HG03097 (cell line): ENCODE measurements at regions not wholly inside any gene's neighbourhood (a gene's known extent, or its start where the extent isn't known, plus 50 kb on each side); places are given as distances from the start of the nearest gene placed in this dataset.
"Not testable (repeated sequence)": the region's sequence is repeated elsewhere in the genome, so short reads cannot be mapped to it uniquely, and the experiment has no call there.

ENCODE experiments used
- ATAC-seq: cut with Tn5 transposase; IDR thresholded peaks from one replicate; pipeline ENCODE4 v1.9.1; 2021; ENCODE audit not compliant: unreplicated experiment, low FRiP score

DNA sequence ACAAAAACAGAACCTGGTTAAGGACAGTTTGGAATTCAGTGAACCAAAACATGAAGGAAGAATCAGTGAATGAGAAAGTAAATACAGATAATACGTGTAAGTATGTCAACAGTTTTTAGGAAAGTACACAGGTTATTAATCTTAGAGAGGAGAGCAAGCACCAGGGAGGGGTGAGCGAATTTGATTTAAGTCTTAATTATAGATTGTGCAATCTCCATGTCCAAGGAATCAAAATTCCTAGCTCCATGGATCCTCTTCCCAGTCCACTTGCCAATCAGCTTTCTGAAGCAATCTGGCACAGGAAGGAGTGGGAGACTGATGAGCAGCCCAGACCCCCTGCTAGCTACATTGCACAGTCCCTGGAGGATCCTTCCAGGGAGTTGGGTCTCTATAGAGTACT is 346.4 kb downstream of the SETD4 start:
- ATAC-seq = no peak

DNA sequence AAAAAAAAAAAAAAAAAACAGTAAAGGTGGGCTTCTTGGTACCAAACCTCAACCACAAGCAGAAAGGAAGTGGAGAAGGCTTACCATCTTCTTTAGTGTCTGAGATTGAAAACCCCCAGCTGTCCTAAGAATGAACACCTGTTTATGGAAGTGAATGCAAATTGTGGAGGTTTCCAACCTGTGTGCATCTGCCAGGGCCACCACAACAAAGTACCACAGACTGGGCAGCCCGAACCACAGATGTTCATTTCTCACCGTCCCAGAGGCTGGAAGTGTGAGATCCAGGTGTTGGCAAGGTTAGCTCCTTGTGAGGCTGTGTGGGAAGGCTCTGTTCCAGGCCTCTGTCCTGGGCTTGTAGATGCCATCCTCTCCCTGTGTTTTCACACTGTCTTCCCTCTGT is 348.7 kb downstream of the SETD4 start:
- ATAC-seq = no peak

DNA sequence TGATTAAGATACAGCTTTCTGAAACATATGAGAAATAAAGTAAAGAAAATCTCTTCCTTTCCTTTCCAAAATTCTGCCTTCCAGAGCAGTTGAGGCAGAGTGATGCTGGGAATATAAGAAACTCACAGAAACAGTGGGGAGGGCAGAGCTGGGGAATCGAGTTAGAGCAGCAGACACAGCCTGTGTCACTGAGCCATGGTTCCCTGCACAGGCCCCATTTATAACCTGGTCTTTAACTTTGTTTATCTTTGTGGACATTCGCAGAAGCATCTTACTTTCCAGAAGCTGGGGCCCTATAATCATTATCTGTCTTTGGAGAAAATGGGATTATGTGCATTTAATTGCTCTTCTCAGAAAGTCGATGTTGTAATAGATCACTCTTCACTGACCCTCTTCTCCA is 349.1 kb downstream of the SETD4 start:
- ATAC-seq = no peak

DNA sequence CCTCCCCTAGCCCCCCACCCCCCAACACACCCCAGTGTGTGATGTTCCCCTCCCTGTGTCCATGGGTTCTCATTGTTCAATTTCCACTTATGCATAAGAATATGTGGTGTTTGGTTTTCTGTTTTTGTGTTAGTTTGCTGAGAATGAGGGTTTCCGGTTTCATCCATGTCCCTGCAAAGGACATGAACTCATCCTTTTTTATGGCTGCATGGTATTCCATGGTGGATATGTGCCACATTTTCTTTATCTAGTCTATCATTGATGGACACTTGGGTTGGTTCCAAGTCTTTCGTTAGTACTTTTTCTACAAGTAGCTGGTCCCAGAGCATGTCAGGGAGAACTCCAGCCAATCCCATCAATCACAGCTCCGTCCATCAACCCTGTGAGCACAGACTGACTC is 350.3 kb downstream of the SETD4 start:
- not testable (repeated sequence) for ATAC-seq

DNA sequence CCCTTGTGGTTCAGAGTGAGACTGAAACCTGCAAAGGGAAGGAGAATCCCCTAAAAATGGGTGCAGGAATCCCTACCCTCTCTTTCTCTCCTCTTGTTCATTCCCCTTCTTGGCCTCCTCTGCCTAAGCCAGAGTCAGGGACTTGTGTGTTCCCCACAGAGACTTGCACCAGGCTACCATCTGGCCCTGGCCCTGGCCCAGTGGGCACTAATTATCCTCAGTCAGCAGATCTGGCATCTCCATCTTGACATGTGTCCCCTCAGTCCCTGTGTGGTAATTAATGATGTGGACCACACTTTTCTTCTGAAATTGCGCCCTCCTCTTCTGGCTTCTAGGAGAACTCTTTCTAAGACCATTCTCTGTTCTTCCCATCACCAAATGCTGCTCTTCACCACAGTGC is 354.4 kb downstream of the SETD4 start:
- ATAC-seq = no peak

DNA sequence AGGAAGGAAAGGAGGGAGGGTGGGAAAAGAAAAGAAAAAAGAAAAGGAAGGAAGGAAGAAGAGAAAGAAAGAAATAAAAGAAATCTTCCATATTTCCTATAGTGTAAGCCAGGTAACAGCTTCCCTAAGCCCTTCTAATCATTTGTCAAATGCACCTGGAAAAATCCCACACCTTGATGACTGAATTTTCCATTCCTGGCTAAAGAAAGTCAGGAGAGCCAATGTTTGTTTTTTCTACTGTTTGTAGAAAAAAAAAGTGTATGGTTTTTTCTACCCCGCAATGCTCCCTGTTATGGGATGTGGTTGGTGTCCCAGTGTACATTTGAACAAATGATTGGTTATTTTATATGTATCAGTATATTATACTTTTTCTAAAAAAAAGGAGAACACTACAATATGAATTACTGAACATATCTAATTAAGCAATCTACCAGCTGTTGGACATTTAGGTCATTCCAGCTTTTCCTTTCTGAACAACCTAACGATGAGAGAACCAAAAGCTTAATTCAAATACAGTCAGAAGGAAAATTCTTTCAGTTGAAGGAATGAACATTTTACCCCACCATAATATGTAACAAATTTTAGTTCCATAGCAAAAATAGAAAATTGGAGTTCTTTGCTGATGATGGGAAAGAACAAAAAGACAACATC is 355.0 kb downstream of the SETD4 start:
- ATAC-seq = no peak

DNA sequence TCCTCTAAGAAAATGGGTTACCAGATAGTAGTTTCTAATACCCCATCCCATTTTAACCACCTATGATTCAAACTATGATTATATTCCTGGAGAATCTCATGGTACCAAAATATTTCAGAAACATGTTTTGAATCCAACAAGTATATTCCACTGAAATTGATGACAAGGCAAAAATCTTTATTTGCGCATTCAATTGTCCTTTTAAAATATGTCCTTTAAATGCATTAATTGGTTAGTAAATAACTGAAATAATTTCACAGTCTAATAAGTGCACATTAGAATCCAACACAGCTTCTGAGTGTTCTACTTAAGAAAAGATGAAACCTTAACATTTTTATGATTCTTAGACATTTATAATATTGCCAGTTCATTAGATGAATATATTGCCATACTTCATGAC is 356.6 kb downstream of the SETD4 start:
- ATAC-seq = no peak

DNA sequence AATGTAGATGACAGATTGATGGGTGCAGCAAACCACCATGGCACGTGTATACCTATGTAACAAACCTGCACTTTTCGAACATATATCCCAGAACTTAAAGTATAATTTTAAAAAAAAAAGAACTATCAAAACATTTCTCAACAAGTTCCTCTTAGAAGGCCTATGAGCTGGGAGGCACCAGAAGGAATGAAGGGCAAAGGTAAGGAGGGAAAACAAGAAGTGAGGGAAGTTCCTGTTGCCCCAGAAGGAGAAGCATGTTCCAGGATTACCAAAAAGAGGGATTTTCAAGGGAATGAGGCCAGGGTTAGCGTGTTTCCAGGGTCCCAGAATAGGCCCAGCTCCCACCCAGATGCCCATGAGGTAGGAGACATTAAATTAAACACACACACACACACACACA is 361.0 kb downstream of the SETD4 start:
- no peak for ATAC-seq

DNA sequence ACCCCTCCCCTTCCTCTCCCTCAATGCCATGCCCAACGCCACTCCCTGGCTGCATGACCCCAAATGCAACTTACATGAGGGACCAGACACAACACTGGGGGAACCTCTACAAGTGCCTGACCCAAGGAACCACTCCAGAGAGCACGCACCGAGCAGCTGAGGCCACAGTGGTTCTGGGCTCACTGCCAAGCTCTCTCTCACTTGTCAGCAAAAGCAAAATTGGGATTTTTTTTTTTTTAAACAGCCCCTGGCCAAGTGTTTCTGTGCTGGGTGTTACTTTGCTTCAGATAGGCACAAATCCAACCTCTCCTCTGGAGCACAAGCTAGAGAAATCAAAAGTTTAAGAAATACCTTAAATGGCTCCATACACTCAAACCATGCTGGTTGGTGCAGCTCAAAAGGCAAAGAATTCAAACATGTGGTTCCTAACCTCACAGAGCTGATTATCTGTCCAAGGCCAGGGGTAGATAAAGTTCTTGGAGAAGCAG is 363.0 kb downstream of the SETD4 start:
- ATAC-seq = no peak

DNA sequence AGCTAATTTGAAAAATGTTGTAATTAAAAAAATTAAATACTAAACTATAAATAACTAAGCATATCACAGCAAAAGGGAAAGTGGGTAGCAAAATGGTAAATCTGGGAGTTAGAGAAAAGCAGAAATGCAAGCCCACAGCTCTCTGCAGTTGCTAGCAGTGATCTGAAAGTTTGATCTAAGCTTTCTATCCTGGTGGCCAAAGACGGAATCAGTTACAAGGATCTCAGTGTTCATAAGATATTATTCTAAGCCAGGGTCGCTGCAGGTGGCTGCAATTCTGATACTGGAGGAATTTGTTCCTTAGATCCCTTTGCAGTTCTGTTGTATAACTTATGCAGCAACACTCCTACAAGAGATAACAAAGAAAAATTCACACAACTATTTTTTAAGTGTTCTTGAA is 363.7 kb downstream of the SETD4 start:
- no peak for ATAC-seq

DNA sequence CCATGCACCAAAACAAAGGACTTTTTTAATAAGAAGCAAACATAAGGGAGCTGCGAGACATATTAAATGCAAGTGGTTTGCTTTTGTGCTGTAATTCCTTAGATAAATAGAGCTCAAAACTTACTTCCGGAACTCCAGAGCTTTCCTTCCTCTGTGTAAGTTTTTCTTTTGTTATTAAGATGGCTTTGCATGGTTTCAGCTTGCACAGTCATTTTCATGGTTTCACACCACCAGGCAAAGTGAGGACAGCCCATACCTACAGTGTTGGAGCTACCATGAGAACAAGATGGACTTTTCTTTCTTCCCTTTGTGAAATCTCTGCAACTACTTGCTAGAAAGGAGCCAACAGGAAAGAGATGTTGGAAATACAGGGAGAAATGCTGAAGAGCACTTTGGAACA is 368.0 kb downstream of the SETD4 start:
- no peak for ATAC-seq

DNA sequence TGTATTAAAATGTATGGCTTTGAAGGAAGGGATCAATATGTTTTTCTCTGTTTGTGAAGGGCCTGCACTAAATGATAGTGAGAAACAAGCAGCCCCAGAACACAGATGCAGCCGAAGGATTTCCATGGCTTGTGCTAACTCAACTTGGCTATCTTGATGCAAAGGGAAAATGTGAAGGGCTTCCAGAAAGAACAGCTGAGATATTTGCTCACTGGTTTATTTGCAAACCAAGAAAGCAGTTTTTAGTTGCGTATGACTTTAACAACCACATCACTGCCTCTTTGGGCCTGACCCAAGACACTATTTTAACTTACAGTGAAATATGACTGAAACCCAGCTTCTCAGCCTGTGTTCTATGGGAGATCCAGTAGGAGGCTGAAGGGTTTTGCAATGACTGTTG is 369.9 kb downstream of the SETD4 start:
- ATAC-seq = no peak

DNA sequence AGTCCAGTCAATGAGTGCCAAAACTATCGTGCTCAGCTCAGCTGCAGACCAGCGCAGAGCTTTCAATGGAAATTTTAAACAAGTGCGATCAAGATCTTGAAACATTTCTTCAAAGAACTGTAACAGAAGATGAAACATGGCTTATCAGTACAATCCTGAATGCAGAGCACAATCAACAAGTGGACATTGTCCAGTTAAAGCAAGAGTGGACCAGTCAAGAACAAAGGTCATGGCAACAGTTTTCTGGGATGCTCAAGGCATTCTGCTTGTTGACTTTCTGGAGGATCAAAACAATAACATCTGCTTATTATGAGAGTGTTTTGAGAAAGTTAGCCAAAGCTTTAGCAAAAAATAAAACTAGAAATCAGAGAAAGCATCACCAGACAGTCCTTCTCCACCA is 374.2 kb downstream of the SETD4 start:
- no peak for ATAC-seq

DNA sequence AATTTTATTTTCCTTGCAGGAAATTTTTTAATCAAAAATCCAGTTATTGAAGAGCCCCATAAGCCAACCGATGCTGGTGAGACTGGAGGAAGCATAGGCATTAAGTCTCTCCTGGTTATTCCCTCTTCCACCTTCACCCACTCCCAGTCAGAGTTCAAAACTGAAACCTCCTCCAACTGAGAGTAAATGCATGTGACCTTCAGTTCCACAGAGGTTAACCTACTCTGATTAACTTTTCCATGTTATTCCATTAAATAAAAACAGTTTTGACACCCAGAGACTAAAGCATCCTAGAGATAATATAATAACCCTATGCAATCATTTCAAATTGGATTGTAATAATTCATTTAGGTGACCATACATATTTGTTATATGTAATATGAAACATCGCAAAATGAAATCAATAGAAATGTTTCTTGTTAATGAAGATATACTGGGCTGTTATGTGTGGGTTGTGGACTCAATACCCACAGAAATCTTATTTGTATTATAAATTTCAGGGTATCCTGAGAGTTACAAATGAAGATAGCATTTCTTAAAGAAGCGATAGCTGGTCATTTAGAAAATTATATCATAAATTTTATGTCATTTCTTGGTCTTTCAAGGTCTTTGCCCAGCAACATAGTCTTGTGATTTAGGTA is 376.5 kb downstream of the SETD4 start:
- ATAC-seq = no peak

DNA sequence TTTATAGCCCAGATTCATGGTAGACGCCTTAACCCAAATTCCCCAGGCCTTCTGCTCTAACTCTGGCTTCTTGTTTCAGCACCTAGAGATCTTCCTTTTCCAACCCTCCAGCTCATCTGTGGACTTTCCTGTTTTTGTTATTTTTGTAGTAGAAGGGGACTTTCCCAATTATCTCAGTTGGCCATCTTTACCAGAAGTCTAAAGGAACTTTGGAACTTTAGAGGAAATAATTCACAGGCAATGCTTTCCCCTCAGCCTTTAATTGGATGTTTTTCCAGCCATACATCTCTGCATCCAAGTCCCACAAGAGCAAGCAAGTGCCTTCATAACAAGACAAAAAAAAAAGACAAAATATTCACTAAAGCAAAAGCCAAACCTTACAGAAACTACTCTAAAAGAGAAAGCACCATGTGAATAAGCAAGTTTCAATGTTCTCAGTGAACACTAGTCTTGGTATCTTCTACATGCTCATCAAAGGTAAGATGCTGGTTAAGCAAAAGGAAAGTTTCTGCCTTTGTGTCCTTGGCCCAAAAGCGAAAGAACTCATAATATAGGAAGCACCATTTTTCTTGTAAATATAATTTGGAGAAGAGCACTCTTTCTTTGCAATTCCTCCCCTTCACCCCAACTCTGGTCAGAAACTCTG is 377.3 kb downstream of the SETD4 start:
- ATAC-seq = no peak

DNA sequence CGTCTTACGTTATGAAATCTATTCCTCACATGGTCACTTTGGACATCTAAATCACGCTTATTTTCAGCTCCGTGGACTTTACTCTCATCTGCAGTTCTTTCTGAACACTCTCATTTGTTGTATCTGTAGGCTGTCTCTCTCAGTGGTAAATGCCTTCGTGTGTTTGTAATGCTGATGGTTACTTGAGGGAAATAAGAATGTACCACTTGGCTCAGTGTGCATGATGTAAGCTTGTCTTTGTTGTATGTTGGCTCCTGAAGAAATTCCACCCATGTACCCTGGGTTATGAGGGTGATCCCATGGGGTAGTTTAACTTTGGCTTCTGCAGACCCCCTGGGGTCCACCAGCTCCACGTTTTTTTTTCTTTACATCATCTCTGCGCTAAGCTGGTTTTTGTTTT is 378.4 kb downstream of the SETD4 start:
- ATAC-seq = no peak

DNA sequence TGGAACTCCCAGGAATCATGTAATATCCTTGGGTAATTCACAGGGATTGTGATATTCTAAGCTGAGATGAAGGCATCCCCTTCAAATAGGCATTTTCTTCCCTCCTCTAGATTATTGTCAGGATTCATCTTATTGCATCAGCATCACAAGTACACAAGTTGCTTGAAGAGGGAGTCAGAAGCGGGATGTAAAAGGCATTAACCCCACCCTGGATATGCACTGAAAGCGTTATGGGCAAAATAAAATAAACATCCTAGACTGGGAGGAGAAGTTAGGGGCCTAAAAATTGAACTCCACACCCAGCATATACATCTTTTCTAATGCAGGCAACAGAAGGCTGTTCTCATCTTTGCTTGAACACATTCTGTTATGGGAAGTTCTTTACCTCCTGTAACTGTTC is 381.2 kb downstream of the SETD4 start:
- ATAC-seq = no peak

DNA sequence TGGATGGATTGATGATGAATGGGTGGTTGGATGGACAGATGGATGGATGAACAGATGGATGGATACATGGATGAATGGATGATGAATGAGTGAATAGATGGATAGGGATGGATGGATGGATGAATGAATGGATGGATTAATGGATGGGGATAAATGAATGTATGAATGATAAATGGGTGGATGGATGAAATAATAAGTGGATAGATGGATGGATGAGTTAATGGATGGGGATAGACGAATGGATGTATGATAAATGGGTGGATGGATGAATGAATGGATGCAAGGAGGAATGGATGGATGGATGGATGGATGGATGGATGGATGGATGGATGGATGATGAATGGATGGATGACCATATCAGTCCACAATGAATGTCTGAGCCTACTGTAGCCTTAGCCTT is 381.9 kb downstream of the SETD4 start:
- no peak for ATAC-seq

DNA sequence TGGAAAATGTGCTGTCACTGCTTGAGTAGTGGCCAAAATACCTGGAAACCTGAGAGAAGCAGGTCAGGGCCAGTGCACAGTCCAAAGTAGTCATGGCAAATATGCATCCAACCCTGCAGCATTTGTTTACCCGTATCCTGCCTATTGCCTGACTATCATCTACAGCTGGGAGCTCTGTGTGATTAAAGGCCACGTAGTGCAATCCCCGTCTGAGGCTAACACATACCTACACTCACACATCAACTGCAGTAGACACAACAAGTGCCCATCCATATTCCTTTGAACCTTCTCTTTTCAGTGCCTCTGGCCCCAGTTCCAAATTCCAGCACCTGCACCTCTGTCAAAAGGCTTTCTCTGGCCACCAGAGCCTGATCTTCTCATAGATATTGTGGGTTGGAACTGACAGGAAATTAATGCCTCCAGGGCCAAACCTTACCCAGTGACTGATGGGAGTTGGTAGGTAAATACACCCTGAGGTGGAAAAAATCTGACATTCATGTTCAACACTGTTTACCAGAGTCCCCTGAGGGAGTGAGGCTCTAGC is 383.0 kb downstream of the SETD4 start:
- ATAC-seq = no peak

DNA sequence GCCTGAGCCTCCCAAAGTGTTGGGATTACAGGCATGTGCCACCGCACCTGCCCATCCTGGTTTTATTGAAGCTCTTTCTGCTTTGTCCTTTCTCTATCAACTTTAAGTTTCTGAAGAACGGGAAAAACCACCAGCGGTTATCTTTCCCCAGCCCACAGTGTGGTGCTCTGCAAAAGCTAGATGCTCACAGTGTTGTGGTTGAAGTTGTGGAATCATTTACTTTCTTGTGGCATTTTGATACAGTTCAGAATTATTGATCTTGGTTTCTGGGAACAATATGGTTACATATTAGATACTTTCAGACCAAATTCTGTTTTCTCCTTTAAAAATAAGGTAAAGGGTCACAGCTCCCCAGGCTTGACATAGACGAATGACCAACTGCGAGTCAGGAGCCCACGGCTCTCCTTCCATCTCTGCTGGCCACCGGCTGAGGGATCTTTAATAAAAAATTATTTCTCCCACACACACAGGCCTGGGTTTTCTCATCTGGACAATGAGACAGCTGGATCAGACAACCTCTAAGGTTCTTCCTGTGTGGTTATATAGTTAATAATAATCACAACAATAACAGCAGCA is 385.3 kb downstream of the SETD4 start:
- ATAC-seq = no peak

DNA sequence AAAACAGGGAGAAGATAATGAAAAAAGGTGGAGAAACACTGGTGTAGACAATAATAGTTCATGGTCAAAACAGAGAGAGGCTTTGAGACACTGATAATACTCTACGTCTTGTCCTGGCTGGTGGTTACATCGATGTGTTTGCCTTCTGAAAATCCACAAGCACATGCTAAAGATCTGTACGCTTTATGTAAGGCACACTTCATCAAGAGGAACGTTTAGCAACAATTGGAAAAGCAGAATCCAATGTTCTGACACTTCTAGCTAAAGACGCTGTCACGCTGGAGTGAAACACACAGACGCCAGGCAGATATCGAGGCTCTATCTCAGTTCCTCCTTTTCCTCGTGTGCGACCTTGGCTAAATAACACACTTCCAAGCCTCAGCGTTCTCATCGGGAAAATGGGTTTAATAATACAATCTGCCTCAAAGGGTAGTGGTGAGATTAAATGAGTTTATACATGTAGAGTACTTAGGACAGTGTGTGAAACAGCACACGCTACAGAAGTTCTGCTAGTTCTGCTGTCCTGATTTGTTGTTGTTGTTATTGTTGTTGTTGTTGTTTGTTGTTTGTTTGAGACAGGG is 386.1 kb downstream of the SETD4 start:
- no peak for ATAC-seq
